SH-SY5Y (cell line): ENCODE measurements at regions not wholly inside any gene's neighbourhood (a gene's known extent, or its start where the extent isn't known, plus 50 kb on each side); places are given as distances from the start of the nearest gene placed in this dataset.

Experiments
- GATA2 ChIP-seq: IDR thresholded peaks from 2 replicates; pipeline ENCODE4 v1.6.1; 2011; ENCODE audit warnings: mild to moderate bottlenecking, low read depth, low read length
- GATA3 ChIP-seq: IDR thresholded peaks from 2 replicates; pipeline ENCODE4 v1.6.1; 2011; ENCODE audit warnings: low read depth, mild to moderate bottlenecking, low read length, moderate library complexity

DNA sequence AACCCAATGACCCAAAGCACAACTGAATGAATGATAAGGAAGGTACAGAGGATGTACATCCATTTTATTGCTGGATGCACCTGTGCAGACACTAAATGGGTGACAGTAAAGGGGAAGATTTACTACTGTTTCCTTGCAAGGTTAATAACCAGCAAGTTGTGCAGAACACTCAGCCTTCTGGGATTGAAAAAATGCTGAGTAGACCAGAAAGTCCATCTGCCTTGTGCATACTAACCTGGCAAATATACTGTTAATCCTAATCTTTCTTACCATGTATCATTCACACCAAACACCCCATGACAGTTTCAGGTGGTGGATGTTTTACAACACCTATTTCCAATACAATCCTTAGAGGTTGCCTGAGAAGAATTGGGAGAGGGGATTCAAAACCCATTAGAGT lies 814.1 kb upstream of the NRXN1 start:
- TF ChIP-seq GATA3, result no peak
- no peak for TF ChIP-seq GATA2

DNA sequence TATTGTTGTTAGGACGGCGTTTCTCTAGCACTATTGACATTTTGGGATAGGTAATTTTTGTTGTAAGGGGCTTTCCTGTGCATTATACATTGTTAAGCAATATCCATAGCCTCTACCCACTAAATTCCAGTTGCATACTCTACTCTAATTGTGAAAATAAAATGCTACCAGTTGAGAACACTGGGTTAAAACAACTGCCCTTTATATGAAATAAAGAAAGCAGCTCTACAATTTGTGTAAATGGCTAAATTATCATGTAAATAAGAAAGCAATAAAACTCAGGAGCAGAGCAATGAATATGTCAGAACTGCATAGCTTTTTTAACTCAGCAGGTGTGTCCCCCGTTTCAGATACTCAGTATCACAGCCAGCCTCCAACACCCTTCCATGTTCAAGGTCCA lies 812.7 kb upstream of the NRXN1 start:
- TF ChIP-seq GATA3, result no peak
- no peak for TF ChIP-seq GATA2

DNA sequence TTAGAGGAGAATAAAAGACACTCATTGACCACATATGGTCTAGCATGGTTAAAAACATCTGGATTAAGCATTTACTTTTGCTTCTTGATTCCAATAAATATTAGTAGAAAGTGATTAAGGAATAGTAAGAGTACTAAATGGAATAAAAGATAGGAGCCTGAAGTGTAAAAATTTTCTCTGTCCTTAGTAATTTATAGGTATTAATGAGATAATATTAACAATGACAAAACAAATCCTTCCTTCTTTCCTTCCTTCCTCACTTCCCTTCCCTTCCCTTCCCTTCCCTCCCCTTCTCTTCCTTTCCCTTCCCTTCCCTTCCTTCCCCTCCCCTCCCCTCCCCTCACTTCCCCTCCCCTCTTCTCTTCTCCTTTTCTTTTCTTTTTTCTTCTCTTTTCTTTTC lies 797.5 kb upstream of the NRXN1 start:
- TF ChIP-seq GATA3 (no peak), GATA2 (no peak)

DNA sequence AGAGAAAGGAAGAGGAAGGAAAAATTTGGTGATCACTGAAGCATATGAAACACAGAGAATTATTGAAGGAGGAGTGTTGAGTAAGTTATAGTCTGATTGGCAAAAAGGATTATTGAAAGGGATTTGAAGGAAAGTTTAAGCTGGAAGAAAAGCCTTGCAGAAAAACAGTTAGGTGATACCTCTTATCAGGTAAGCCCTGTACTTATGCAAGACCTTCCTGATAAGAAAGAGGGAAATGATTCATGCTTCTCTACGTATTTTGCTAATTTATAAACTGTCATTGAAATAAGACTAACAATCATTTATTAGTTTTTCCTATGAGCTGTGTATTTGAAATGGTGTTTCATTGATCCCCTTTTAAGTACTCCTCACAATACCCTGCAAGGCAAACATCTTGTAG lies 793.9 kb upstream of the NRXN1 start:
- TF ChIP-seq GATA2, result no peak
- TF ChIP-seq GATA3, result no peak

DNA sequence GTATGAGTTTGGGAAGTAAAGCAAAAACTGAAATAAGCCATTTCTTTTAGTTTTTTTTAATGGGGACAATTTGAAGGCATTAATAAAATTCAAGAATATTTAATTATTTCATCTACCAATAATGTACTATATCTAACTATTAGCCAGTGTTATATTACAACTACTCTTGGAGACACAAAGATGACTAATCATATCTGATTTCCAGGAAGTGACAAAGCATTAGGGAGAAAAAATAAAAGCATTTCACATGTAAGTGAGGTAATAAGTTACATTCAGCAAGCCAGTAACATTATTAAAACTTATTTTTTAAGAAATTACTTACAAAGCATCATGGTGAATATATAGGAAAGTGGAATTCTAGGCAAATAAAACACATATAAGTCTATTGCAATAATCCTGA lies 781.3 kb upstream of the NRXN1 start:
- no peak for TF ChIP-seq GATA2
- no peak for TF ChIP-seq GATA3

DNA sequence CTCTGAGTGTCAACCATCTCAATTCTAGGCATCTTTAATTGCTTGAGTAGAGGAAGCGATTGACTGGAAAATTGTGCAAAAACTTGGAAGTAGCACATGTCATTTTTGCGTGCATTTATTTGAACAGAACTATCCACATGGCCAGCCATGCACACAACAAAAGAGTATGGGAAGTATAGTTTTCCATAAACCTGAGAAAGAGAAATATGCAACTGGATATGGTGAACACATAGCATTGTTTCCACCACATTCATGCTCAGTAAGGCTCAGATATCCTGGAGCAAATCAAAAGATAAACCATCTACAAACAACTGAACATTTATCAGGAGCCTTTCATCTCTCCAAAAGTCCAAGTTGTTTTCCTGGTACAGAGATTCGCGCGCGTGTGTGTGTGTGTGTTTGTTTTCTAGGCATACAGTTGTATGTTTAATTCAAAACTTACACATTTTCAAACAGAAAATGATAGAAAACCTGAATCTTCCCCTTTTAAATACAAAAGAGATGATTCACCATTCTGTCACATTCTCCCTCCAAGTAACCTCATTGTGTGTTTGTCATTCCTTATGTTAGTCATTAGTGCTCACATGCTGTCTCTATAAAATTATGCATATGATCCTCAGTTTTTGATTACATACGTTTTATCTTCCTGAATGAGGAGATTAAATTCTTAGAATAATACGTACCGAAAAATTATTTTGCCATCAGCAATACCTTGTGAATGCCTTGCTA lies 780.4 kb upstream of the NRXN1 start:
- TF ChIP-seq GATA2 (no peak), GATA3 (no peak)

DNA sequence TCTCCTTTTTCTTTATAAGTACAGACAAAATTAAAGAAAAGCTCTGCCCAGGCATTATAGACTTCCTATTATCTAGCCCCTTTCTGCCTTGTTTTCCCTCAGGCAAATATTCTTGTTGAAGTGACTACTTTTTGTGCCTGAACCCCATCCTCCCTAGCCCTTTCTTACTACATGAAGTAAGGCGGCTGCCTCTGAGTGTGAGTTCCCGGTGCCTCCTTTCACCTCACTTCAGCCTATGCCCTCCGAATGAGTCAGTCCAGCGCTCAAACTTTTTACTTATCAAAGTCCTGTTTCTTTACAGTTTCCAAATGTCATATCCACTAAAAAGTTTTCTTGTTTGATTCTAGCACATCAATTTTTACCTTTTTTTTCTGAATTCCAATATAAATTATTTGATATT lies 778.3 kb upstream of the NRXN1 start:
- TF ChIP-seq GATA3 (no peak), GATA2 (no peak)

DNA sequence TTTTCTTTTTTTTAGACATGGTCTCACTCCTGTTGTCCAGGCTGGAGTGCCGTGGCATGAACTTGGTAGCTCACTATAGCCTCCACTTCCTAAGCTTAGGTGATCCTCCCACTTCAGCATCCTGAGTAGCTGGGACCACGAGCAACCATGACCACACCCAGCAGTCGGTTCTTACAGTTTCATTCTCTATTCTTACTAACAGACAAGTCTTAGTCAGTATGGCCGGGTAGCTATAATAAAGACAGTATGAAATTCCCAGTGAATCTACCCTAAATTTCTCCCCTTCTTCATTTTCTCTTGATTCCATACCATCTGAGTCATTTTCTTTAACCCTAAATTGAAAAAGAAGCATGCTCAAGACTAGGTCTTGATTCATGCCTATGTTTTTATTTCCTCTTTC lies 775.3 kb upstream of the NRXN1 start:
- no peak for TF ChIP-seq GATA2
- TF ChIP-seq GATA3, result no peak

DNA sequence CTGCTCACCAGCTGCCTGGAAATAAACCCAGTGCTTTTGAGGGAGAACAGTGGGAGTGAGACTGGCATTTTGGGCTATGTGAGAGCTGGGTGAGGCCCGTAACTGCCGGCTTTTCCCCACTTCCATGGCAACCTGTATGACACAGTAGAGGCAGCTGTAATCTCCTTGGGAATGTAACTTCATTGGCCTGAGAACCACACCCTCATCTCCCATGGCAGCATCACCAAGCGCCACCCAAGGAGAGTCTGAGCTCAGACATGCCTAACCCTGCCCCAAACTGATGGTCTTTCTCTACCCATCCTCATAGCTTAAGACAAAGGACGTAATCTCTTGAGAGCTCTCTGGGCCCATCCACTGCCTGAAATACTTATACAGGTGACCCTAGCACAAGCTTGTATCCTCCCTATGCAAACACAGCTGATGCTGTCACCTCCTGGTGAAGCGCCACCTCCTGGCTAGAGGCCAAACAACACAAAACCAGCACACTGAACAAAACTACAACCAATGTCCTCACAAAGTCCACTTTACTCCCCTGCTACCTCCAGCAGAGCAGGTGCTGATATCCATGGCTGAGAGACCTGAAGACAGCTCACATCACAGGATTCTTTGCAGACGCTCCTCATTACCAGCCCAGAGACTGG lies 763.4 kb upstream of the NRXN1 start:
- TF ChIP-seq GATA3, result no peak
- TF ChIP-seq GATA2, result no peak

DNA sequence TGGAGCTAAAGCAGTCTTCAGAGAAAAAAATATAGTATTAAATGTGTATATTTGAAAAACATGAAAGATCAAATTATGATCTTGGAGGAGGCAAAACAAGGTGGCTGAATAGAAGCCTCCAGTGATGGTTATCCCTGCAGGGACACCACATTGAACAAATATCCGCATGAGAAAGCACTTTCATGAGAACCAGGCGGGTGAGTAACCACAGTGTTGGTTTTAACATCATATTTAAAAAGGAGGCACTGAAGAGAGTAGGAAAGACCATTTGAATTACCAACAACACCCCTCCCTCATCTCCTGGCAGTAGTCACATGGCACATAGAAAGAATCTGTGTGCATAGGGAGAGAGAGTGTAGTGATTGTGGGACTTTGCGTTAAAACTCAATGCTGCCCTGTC lies 759.6 kb upstream of the NRXN1 start:
- TF ChIP-seq GATA3 (no peak), GATA2 (no peak)

DNA sequence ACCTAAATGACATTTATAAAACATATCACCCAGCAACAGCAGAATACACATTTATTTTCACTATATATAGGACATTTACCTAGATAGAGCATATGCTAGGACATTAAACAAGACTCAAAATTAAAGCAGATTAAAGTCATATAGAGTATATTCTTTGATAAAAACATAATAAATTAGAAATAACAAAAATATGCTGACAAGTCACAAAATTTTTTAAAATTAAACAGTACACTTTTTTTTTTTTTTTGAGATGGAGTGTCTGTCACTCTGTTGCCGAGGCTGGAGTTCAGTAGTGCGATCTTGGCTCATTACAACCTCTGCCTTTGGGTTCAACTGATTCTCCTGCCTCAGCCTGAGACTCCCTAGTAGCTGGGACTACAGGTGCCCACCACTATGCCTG lies 758.9 kb upstream of the NRXN1 start:
- no peak for TF ChIP-seq GATA3
- TF ChIP-seq GATA2, result no peak

DNA sequence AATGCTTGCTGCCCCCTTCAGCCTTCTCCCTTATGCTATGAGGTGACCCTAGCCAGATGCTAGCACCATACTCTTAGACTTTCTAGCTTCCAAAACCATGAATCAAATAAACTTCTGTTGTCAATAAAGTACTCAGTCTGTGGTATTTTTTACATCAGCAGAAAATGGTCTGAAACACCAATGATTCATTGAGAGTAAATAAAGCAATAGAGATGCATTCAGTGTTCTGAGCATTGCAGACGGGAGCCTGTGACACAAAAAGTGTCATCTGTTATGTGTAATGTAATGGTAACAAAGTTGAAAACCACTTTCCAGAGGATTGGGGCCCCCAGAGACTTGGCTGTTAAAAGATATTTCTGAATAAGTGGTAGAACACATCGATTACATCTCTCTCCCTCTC lies 758.0 kb upstream of the NRXN1 start:
- TF ChIP-seq GATA2 (no peak), GATA3 (no peak)

DNA sequence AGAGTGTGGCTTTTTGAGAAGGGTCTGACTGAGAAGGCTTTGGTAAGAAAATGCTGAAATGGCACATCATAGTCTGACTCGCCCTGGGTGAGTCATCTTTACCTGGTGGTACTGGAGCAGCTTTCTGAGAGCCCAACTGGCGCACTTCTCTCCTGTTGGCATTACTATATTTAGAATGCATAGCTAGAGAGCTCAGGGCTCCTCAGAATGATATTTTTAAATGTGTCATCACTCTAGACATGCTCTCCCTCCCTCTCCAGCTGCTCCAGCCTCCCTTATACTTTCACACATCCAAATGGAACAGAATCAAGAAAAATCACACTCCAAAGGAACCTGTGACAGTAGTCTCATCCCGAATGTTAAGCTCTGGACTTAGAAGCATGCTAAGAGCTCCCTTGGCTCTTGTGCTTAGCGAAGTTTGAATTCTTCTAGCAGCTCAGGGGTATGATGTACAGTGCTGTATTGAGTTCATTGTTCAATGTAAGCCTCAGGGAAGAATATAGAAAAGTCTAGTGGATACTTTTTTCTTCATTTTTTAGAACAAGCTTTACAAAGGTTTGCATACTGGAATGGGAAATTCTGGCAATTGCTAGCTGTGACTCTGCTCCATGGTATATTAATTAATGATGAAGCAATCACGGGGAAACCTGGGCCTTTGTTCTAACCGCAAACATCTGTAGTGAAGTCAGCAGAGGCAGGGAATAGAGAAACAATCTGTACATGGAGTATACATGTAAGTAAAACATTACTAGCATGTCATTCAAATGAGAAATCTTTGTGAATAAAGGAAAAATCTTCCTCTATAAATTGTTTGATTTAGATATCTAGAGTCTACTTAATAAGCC lies 751.2 kb upstream of the NRXN1 start:
- TF ChIP-seq GATA3, result no peak
- TF ChIP-seq GATA2, result no peak

DNA sequence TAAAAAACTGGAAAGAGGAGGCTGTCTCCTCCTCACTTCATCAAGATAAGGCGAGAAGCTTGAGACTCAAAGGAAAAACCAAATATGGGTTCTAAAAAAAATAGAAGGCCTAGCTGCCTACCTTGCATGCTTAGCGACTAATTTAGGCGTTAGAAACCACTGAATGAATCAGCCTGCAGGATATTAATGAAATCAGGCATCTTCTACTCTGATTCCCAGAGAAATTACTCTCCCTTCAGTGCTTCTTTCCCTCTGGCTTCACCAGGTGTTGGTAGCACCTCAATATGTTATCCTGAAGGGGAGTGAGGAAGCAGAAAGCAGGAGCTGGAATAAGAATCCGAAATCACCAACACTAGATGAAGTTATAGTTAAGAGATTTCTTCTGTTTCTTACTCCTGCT lies 749.8 kb upstream of the NRXN1 start:
- TF ChIP-seq GATA3, result no peak
- no peak for TF ChIP-seq GATA2

DNA sequence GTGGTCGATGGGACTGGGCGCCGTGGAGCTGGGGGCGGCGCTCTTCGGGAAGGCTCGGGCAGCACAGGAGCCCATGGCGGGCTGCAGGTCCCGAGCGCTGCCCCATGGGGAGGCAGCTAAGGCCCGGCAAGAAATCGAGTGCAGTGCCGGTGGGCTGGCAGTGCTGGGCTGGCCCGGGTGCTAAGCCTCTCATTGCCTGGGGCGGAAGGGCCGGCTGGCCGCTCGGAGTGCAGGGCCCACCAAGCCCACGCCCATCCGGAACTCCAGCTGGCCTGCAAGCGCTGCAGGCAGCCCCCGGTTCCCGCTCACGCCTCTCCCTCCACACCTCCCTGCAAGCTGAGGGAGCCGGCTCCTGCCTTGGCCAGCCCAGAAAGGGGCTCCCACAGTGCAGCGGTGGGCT lies 748.4 kb upstream of the NRXN1 start:
- TF ChIP-seq GATA3, result no peak
- no peak for TF ChIP-seq GATA2
